ENCODE measurements at regions not wholly inside any gene's neighbourhood (a gene's known extent, or its start where the extent isn't known, plus 50 kb on each side); places are given as distances from the start of the nearest gene placed in this dataset.
A peak's percentile ranks its signal among the peaks of the same experiment; 100 is the strongest.

- FAIRE-seq (no peak), DNase-seq (ENCODE audit: insufficient read length, low spot score) (no peak)
- TF ChIP-seq POLR2A (IDR thresholded peaks at IDR 0.05; ENCODE audit: low read depth, low read length): no peak
Measured at GRCh38 chr9:87108661-87109060, 161.4 kb upstream of the GAS1 start.

GRCh38 chr9:87109231-87109631 is 161.9 kb upstream of the GAS1 start:
- FAIRE-seq (no peak), DNase-seq (ENCODE audit: insufficient read length, low spot score) (no peak)
- TF ChIP-seq POLR2A (IDR thresholded peaks at IDR 0.05; ENCODE audit: low read depth, low read length): no peak

- FAIRE-seq (no peak), DNase-seq (ENCODE audit: insufficient read length, low spot score) (no peak)
- TF ChIP-seq POLR2A (IDR thresholded peaks at IDR 0.05; ENCODE audit: low read depth, low read length): no peak
Measured at GRCh38 chr9:87109851-87110250, 162.5 kb upstream of the GAS1 start.

- DNase-seq (ENCODE audit: insufficient read length, low spot score) (no peak), FAIRE-seq (no peak)
- TF ChIP-seq POLR2A (IDR thresholded peaks at IDR 0.05; ENCODE audit: low read depth, low read length): no peak
Measured at GRCh38 chr9:87111010-87111409, 163.7 kb upstream of the GAS1 start.

GRCh38 chr9:87112656-87113055 is 165.3 kb upstream of the GAS1 start:
- no peak for TF ChIP-seq POLR2A (IDR thresholded peaks at IDR 0.05; ENCODE audit: low read depth, low read length)
- FAIRE-seq (no peak), DNase-seq (ENCODE audit: insufficient read length, low spot score) (no peak)

GRCh38 chr9:87113874-87114273 is 166.6 kb upstream of the GAS1 start:
- no peak for DNase-seq (ENCODE audit: insufficient read length, low spot score)
- no peak for TF ChIP-seq POLR2A (IDR thresholded peaks at IDR 0.05; ENCODE audit: low read depth, low read length)
- peak; percentile 15 for FAIRE-seq

- no peak for TF ChIP-seq POLR2A (IDR thresholded peaks at IDR 0.05; ENCODE audit: low read depth, low read length)
- DNase-seq (ENCODE audit: insufficient read length, low spot score) (no peak), FAIRE-seq (no peak)
Measured at GRCh38 chr9:87115785-87116184, 168.5 kb upstream of the GAS1 start.

- TF ChIP-seq POLR2A (IDR thresholded peaks at IDR 0.05; ENCODE audit: low read depth, low read length): no peak
- no peak for DNase-seq (ENCODE audit: insufficient read length, low spot score)
- FAIRE-seq: no peak
Measured at GRCh38 chr9:87116492-87116891, 169.2 kb upstream of the GAS1 start.

- FAIRE-seq: no peak
- no peak for DNase-seq (ENCODE audit: insufficient read length, low spot score)
- no peak for TF ChIP-seq POLR2A (IDR thresholded peaks at IDR 0.05; ENCODE audit: low read depth, low read length)
Measured at GRCh38 chr9:87118594-87118993, 171.3 kb upstream of the GAS1 start.

GRCh38 chr9:87119328-87119881 is 172.1 kb upstream of the GAS1 start:
- no peak for DNase-seq (ENCODE audit: insufficient read length, low spot score)
- no peak for TF ChIP-seq POLR2A (IDR thresholded peaks at IDR 0.05; ENCODE audit: low read depth, low read length)

GRCh38 chr9:87120610-87121009 is 173.3 kb upstream of the GAS1 start:
- no peak for TF ChIP-seq POLR2A (IDR thresholded peaks at IDR 0.05; ENCODE audit: low read depth, low read length)
- FAIRE-seq: no peak

More at GRCh38 chr9:87119328-87119881, 172.1 kb upstream of the GAS1 start:
- no peak for FAIRE-seq

GRCh38 chr9:87122947-87123685 is 175.8 kb upstream of the GAS1 start:
- TF ChIP-seq POLR2A (IDR thresholded peaks at IDR 0.05; ENCODE audit: low read depth, low read length): no peak
- DNase-seq (ENCODE audit: insufficient read length, low spot score) (no peak), FAIRE-seq (peak; percentile 76)

More at GRCh38 chr9:87120610-87121009, 173.3 kb upstream of the GAS1 start:
- DNase-seq (ENCODE audit: insufficient read length, low spot score): no peak

- no peak for DNase-seq (ENCODE audit: insufficient read length, low spot score)
- no peak for TF ChIP-seq POLR2A (IDR thresholded peaks at IDR 0.05; ENCODE audit: low read depth, low read length)
- FAIRE-seq: no peak
Measured at GRCh38 chr9:87123830-87124229, 176.5 kb upstream of the GAS1 start.

- FAIRE-seq (no peak), DNase-seq (ENCODE audit: insufficient read length, low spot score) (no peak)
- TF ChIP-seq POLR2A (IDR thresholded peaks at IDR 0.05; ENCODE audit: low read depth, low read length): no peak
Measured at GRCh38 chr9:87125819-87126218, 178.5 kb upstream of the GAS1 start.

- no peak for FAIRE-seq
Measured at GRCh38 chr9:87127543-87127942, 180.2 kb upstream of the GAS1 start.

More at GRCh38 chr9:87127543-87127942, 180.2 kb upstream of the GAS1 start:
- DNase-seq (ENCODE audit: insufficient read length, low spot score): no peak
- no peak for TF ChIP-seq POLR2A (IDR thresholded peaks at IDR 0.05; ENCODE audit: low read depth, low read length)

Data from H54 (cell line).